ENCODE measurements at regions not wholly inside any gene's neighbourhood (a gene's known extent, or its start where the extent isn't known, plus 50 kb on each side); places are given as distances from the start of the nearest gene placed in this dataset.

- Mint-ChIP-seq H3K4me1 (no peaks in the 10 kb centered on the region), H3K9me3 (no peaks in the 10 kb centered on the region), H3K27me3 (no peaks in the 10 kb centered on the region), H3K36me3 (no peaks in the 10 kb centered on the region), H3K4me3 (no peak overlapping the region), H3K27ac (no peak overlapping the region)
- no peak for DNase-seq
Observed at GRCh38 chr18:34549367-34549766, 160.7 kb upstream of the DTNA start.

GRCh38 chr18:34550156-34550555 lies 159.9 kb upstream of the DTNA start:
- no peak for DNase-seq
- Mint-ChIP-seq H3K27me3 (no peaks in the 10 kb centered on the region), H3K27ac (no peak overlapping the region), H3K9me3 (no peaks in the 10 kb centered on the region), H3K4me3 (no peak overlapping the region), H3K36me3 (no peaks in the 10 kb centered on the region), H3K4me1 (no peaks in the 10 kb centered on the region)

GRCh38 chr18:34550902-34551301 lies 159.2 kb upstream of the DTNA start:
- Mint-ChIP-seq H3K36me3 (no peaks in the 10 kb centered on the region), H3K4me1 (no peaks in the 10 kb centered on the region), H3K4me3 (no peak overlapping the region), H3K27me3 (no peaks in the 10 kb centered on the region), H3K27ac (no peak overlapping the region), H3K9me3 (no peaks in the 10 kb centered on the region)
- DNase-seq: no peak

- no peaks in the 10 kb centered on the region for H3K4me1 Mint-ChIP-seq
- no peak for DNase-seq
- no peak overlapping the region for H3K27ac Mint-ChIP-seq
- H3K36me3 Mint-ChIP-seq: no peaks in the 10 kb centered on the region
- H3K4me3 Mint-ChIP-seq: no peak overlapping the region
- no peaks in the 10 kb centered on the region for H3K9me3 Mint-ChIP-seq
- H3K27me3 Mint-ChIP-seq: no peaks in the 10 kb centered on the region
Observed at GRCh38 chr18:34551824-34552223, 158.3 kb upstream of the DTNA start.

- Mint-ChIP-seq H3K4me1 (no peaks in the 10 kb centered on the region), H3K27ac (no peak overlapping the region), H3K36me3 (no peaks in the 10 kb centered on the region), H3K4me3 (no peak overlapping the region), H3K9me3 (peaks cover 3% of the 10 kb centered on the region), H3K27me3 (no peaks in the 10 kb centered on the region)
- no peak for DNase-seq
Observed at GRCh38 chr18:34562252-34562870, 147.7 kb upstream of the DTNA start.

- Mint-ChIP-seq H3K4me3 (no peak overlapping the region), H3K27ac (no peak overlapping the region), H3K36me3 (no peaks in the 10 kb centered on the region), H3K9me3 (no peaks in the 10 kb centered on the region), H3K4me1 (no peaks in the 10 kb centered on the region), H3K27me3 (no peaks in the 10 kb centered on the region)
- DNase-seq: no peak
Observed at GRCh38 chr18:34567857-34568256, 142.2 kb upstream of the DTNA start.

GRCh38 chr18:34576622-34577021 lies 133.5 kb upstream of the DTNA start:
- Mint-ChIP-seq H3K27ac (no peak overlapping the region), H3K4me3 (no peak overlapping the region), H3K36me3 (no peaks in the 10 kb centered on the region), H3K9me3 (no peaks in the 10 kb centered on the region), H3K4me1 (no peaks in the 10 kb centered on the region), H3K27me3 (no peaks in the 10 kb centered on the region)
- DNase-seq: no peak

- Mint-ChIP-seq H3K36me3 (no peaks in the 10 kb centered on the region), H3K4me3 (no peak overlapping the region), H3K27ac (no peak overlapping the region), H3K27me3 (no peaks in the 10 kb centered on the region), H3K9me3 (no peaks in the 10 kb centered on the region), H3K4me1 (no peaks in the 10 kb centered on the region)
- no peak for DNase-seq
Observed at GRCh38 chr18:34583895-34584294, 126.2 kb upstream of the DTNA start.

GRCh38 chr18:34590503-34590902 lies 119.6 kb upstream of the DTNA start:
- Mint-ChIP-seq H3K9me3 (no peaks in the 10 kb centered on the region), H3K36me3 (no peaks in the 10 kb centered on the region)

GRCh38 chr18:34591920-34592444 lies 118.1 kb upstream of the DTNA start:
- no peak for DNase-seq
- H3K27ac Mint-ChIP-seq: no peak overlapping the region
- no peak overlapping the region for H3K4me3 Mint-ChIP-seq
- H3K4me1 Mint-ChIP-seq: no peaks in the 10 kb centered on the region
- H3K27me3 Mint-ChIP-seq: peaks cover 3% of the 10 kb centered on the region
- H3K9me3 Mint-ChIP-seq: no peaks in the 10 kb centered on the region
- no peaks in the 10 kb centered on the region for H3K36me3 Mint-ChIP-seq

More at GRCh38 chr18:34590503-34590902, 119.6 kb upstream of the DTNA start:
- H3K27ac Mint-ChIP-seq: no peak overlapping the region
- H3K4me3 Mint-ChIP-seq: no peak overlapping the region
- no peaks in the 10 kb centered on the region for H3K4me1 Mint-ChIP-seq
- H3K27me3 Mint-ChIP-seq: peaks cover 3% of the 10 kb centered on the region
- no peak for DNase-seq

GRCh38 chr18:34592481-34592880 lies 117.6 kb upstream of the DTNA start:
- Mint-ChIP-seq H3K36me3 (no peaks in the 10 kb centered on the region), H3K9me3 (no peaks in the 10 kb centered on the region), H3K27ac (no peak overlapping the region), H3K4me1 (no peaks in the 10 kb centered on the region), H3K27me3 (peaks cover 3% of the 10 kb centered on the region), H3K4me3 (no peak overlapping the region)
- DNase-seq: no peak

GRCh38 chr18:34592961-34593382 lies 117.1 kb upstream of the DTNA start:
- H3K36me3 Mint-ChIP-seq: no peaks in the 10 kb centered on the region
- H3K4me3 Mint-ChIP-seq: no peak overlapping the region
- H3K27me3 Mint-ChIP-seq: peaks cover 3% of the 10 kb centered on the region
- DNase-seq: no peak
- no peaks in the 10 kb centered on the region for H3K4me1 Mint-ChIP-seq
- no peak overlapping the region for H3K27ac Mint-ChIP-seq
- H3K9me3 Mint-ChIP-seq: no peaks in the 10 kb centered on the region

GRCh38 chr18:34594266-34594665 lies 115.8 kb upstream of the DTNA start:
- Mint-ChIP-seq H3K27me3 (peaks cover 3% of the 10 kb centered on the region), H3K27ac (no peak overlapping the region), H3K4me1 (no peaks in the 10 kb centered on the region), H3K4me3 (no peak overlapping the region), H3K36me3 (no peaks in the 10 kb centered on the region), H3K9me3 (no peaks in the 10 kb centered on the region)
- no peak for DNase-seq

GRCh38 chr18:34595690-34596089 lies 114.4 kb upstream of the DTNA start:
- no peak for DNase-seq
- Mint-ChIP-seq H3K9me3 (no peaks in the 10 kb centered on the region), H3K4me3 (no peak overlapping the region), H3K36me3 (no peaks in the 10 kb centered on the region), H3K27ac (no peak overlapping the region), H3K27me3 (peaks cover 3% of the 10 kb centered on the region), H3K4me1 (no peaks in the 10 kb centered on the region)

GRCh38 chr18:34598120-34598635 lies 111.9 kb upstream of the DTNA start:
- Mint-ChIP-seq H3K4me1 (no peaks in the 10 kb centered on the region), H3K27me3 (no peaks in the 10 kb centered on the region), H3K36me3 (no peaks in the 10 kb centered on the region), H3K27ac (no peak overlapping the region), H3K9me3 (no peaks in the 10 kb centered on the region), H3K4me3 (no peak overlapping the region)
- DNase-seq: no peak

- no peak for DNase-seq
- Mint-ChIP-seq H3K36me3 (no peaks in the 10 kb centered on the region), H3K27me3 (no peaks in the 10 kb centered on the region), H3K4me1 (no peaks in the 10 kb centered on the region), H3K27ac (no peak overlapping the region), H3K9me3 (no peaks in the 10 kb centered on the region), H3K4me3 (no peak overlapping the region)
Observed at GRCh38 chr18:34600158-34600557, 109.9 kb upstream of the DTNA start.

All from activated naive CD8-positive, alpha-beta T cell treated with anti-CD3 and anti-CD28 coated beads for 36 hours (primary cell).